Progenitor cell of endocrine pancreas (in vitro differentiated cells): ENCODE measurements at regions not wholly inside any gene's neighbourhood (a gene's known extent, or its start where the extent isn't known, plus 50 kb on each side); places are given as distances from the start of the nearest gene placed in this dataset.

Source experiments
- DNase-seq: peaks from one replicate; pipeline ENCODE4 v3.0.0; 2021; ENCODE audit warnings: low spot score; ENCODE audit not compliant: unreplicated experiment
- H3K27ac Mint-ChIP-seq: 2 replicates; pipeline ENCODE4 v1.8.0; 2021; ENCODE audit warnings: mild to moderate bottlenecking, moderate library complexity, mixed read lengths
- H3K27me3 Mint-ChIP-seq: 2 replicates; pipeline ENCODE4 v1.8.0; 2021; ENCODE audit warnings: mixed read lengths
- H3K36me3 Mint-ChIP-seq: 2 replicates; pipeline ENCODE4 v1.8.0; 2022; ENCODE audit warnings: mixed read lengths; ENCODE audit not compliant: insufficient read depth
- H3K4me1 Mint-ChIP-seq: 2 replicates; pipeline ENCODE4 v1.8.0; 2021; ENCODE audit warnings: low read depth, mixed read lengths
- H3K4me3 Mint-ChIP-seq: 2 replicates; pipeline ENCODE4 v1.8.0; 2021; ENCODE audit warnings: low read depth, mild to moderate bottlenecking, moderate library complexity, mixed read lengths
- H3K9me3 Mint-ChIP-seq: 2 replicates; pipeline ENCODE4 v1.8.0; 2021; ENCODE audit warnings: low read depth, mixed read lengths
- CTCF ChIP-seq: fragments of 200-600 bp; sonication (generic); IDR thresholded peaks from one replicate; pipeline ENCODE4 v1.5.0; 2021; ENCODE audit warnings: antibody characterized with exemption, mild to moderate bottlenecking; ENCODE audit not compliant: unreplicated experiment

GRCh38 chr2:240344904-240345303, 90.6 kb upstream of the GPC1 start:
- no peaks in the 10 kb centered on the region for H3K36me3 Mint-ChIP-seq
- peaks cover 9% of the 10 kb centered on the region for H3K9me3 Mint-ChIP-seq
- TF ChIP-seq CTCF = no peak
- H3K4me3 Mint-ChIP-seq = no peak overlapping the region
- H3K27ac Mint-ChIP-seq = no peak overlapping the region
- no peak for DNase-seq
- H3K27me3 Mint-ChIP-seq = peaks cover 4% of the 10 kb centered on the region
- no peaks in the 10 kb centered on the region for H3K4me1 Mint-ChIP-seq

DNA sequence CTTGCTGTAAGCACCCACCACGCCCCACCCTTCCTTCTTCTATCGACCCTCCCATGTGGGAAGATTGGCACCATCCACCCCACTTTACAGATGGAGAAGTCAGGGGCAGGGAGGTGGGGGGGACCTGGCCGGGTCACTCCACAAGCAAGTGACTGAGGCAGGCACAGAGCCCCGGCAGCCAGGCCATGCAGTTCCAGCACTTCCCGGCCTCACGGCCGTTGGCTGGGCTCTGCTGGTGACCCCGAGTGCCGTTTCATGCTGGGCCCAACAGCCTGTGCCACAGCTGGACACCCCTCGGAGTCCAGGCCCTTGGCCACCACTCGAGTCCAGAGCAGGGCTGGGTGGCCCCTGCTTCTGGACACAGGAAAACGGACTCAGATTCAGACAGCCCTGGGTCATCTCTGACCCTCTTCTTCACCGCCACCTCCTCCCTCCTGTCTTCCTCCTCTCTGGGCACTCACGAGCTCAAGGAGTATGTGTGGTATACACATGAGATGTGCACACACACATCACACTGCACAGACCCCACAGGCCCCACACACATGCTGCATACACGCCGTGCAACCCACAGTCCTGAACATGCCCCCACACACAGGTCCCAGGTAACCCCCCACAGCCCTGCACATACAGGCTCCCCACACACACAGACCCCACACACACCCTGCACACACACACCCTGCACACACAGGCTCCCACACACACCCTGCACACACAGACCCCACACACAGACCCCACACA, 89.3 kb upstream of the GPC1 start:
- no peak for TF ChIP-seq CTCF
- Mint-ChIP-seq H3K27me3 (peaks cover 10% of the 10 kb centered on the region), H3K27ac (no peak overlapping the region), H3K36me3 (no peaks in the 10 kb centered on the region), H3K4me1 (no peaks in the 10 kb centered on the region), H3K9me3 (peaks cover 9% of the 10 kb centered on the region), H3K4me3 (no peak overlapping the region)
- DNase-seq = no peak

DNA sequence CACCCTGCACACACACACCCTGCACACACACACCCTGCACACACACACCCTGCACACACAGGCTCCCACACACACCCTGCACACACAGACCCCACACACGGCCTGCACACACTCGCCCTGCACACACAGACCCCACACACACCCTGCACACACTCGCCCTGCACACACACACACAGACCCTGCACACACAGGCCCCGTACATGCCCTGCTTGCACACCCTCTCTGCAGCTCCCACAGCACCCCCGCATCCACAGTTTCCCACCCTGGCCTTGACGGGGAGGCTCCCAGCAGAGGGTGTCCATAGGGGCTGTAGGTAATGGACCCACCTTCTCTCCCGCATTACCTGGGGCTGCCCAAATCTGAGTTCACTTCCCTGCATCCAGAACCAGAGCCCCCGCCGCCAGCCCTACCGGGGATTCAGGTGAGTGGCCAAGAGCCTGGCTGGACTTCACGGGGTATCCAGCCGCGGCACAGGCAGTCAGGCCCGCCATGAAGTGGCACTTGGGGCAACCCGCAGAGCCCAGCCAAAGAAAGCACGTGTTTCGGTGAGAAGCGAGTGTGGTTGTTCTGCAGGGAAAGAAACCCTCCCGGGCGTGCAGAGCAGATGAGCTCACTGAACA, 88.6 kb upstream of the GPC1 start:
- peaks cover 14% of the 10 kb centered on the region for H3K27me3 Mint-ChIP-seq
- no peak overlapping the region for H3K4me3 Mint-ChIP-seq
- H3K36me3 Mint-ChIP-seq = no peaks in the 10 kb centered on the region
- no peak overlapping the region for H3K27ac Mint-ChIP-seq
- no peaks in the 10 kb centered on the region for H3K4me1 Mint-ChIP-seq
- no peak for TF ChIP-seq CTCF
- H3K9me3 Mint-ChIP-seq = peaks cover 9% of the 10 kb centered on the region
- DNase-seq = no peak

DNA sequence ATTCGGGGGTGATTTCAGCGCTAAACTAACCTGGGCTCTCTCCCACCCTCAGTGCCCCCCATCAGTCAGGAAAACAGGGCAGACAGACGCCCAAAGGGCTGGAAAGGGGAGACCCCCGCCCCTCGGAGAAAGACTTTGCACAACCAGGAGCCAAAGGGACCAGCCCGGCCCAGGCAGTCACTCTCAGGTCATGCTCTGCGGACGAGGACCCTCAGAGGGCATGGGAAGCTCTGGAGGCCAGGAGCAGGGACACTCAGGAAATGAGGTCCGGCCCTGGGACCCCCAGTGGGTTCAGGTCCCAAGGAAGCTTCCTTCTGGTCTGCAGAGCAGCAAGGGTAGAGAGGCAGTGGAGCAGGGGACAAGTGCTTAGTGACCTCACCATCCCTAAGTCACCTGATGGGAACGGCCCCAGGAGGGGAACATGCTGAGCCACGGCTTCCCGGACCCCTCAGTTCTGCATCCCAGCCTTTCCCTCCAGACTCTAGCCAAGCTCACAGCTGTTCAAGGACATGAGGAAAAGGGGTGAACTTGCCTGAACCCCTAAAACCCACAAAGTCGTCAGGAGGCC, 88.0 kb upstream of the GPC1 start:
- no peaks in the 10 kb centered on the region for H3K36me3 Mint-ChIP-seq
- H3K9me3 Mint-ChIP-seq = peaks cover 9% of the 10 kb centered on the region
- H3K4me3 Mint-ChIP-seq = no peak overlapping the region
- TF ChIP-seq CTCF = no peak
- no peak for DNase-seq
- H3K27ac Mint-ChIP-seq = no peak overlapping the region
- peaks cover 19% of the 10 kb centered on the region for H3K27me3 Mint-ChIP-seq
- no peaks in the 10 kb centered on the region for H3K4me1 Mint-ChIP-seq

DNA sequence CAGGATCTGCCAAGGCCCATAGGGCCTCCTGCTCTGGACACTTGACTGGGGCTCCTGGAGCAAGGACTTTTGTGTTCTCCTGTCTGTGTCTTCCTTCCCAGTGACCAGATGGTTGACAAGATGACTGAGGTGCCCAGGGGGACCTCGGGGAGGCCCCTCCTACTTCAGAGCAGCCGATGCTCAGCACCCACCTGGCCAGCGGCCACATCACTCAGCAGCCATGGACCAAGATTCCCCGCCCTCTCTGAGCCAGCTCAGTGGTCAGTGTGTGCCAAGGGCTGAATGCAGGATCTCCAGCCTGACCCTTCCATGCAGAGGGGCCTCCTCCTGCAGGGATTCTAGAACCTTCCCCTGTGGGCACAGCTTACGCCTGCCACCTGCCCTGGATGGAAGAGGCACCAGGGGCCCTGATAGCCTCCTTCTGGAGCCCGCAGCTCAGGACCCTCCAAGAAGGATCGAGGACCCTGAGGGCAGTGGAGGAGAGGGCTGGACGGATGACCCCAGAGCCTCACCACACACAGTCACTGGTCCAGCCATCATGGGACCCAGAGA, 87.4 kb upstream of the GPC1 start:
- no peak overlapping the region for H3K4me3 Mint-ChIP-seq
- H3K36me3 Mint-ChIP-seq = no peaks in the 10 kb centered on the region
- H3K9me3 Mint-ChIP-seq = peaks cover 9% of the 10 kb centered on the region
- no peak overlapping the region for H3K27ac Mint-ChIP-seq
- no peaks in the 10 kb centered on the region for H3K4me1 Mint-ChIP-seq
- no peak for DNase-seq
- TF ChIP-seq CTCF = no peak
- H3K27me3 Mint-ChIP-seq = peaks cover 20% of the 10 kb centered on the region
